PC-9 (cell line): ENCODE measurements at regions not wholly inside any gene's neighbourhood (a gene's known extent, or its start where the extent isn't known, plus 50 kb on each side); places are given as distances from the start of the nearest gene placed in this dataset.

Source experiments
- EZH2 ChIP-seq: fragments of 200-600 bp; sonication (generic); IDR thresholded peaks from 2 replicates; pipeline ENCODE4 v1.8.0; 2017; ENCODE audit warnings: antibody characterized with exemption, low read depth
- TF ChIP-seq, protein P1 (sequence below): fragments of 200-600 bp; sonication (generic); conservative IDR thresholded peaks from 2 replicates; pipeline ENCODE4 v1.6.1; 2017; ENCODE audit warnings: mixed run types, antibody characterized with exemption, mild to moderate bottlenecking, moderate library complexity

DNA sequence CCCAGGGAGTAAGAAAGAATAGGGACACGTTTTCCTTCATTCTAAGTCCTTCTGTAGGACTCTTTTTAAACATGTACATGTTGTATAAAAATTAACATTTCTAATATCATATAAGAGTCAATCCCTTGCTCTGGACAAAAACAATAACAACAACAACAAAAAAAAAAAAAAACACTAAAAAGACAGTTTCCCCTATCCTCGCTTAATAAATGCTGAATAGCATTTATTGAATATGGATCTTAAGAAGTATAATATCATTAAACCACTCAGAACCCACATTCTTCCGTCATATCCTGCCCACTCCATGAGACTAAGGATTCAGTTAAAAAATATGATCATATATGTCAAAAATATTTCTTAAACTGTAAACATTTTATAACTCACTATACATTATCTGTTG, 145.1 kb downstream of the AQP9 start:
- TF ChIP-seq, protein P1, sequence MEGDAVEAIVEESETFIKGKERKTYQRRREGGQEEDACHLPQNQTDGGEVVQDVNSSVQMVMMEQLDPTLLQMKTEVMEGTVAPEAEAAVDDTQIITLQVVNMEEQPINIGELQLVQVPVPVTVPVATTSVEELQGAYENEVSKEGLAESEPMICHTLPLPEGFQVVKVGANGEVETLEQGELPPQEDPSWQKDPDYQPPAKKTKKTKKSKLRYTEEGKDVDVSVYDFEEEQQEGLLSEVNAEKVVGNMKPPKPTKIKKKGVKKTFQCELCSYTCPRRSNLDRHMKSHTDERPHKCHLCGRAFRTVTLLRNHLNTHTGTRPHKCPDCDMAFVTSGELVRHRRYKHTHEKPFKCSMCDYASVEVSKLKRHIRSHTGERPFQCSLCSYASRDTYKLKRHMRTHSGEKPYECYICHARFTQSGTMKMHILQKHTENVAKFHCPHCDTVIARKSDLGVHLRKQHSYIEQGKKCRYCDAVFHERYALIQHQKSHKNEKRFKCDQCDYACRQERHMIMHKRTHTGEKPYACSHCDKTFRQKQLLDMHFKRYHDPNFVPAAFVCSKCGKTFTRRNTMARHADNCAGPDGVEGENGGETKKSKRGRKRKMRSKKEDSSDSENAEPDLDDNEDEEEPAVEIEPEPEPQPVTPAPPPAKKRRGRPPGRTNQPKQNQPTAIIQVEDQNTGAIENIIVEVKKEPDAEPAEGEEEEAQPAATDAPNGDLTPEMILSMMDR, result no peak
- TF ChIP-seq EZH2, result no peak
